Upper lobe of left lung (tissue), 4 donors: ENCODE measurements at regions not wholly inside any gene's neighbourhood (a gene's known extent, or its start where the extent isn't known, plus 50 kb on each side); places are given as distances from the start of the nearest gene placed in this dataset.

ENCODE experiments used
- POLR2AphosphoS5 ChIP-seq, 2 donors: sonication (generic); formaldehyde crosslinking; IDR thresholded peaks; one replicate each; pipeline ENCODE4 v1.5.1; 2017; ENCODE audit warnings: antibody characterized with exemption in 2 of 2
- TF ChIP-seq, protein P1 (sequence below), 6 experiments: fragments of 450-650 bp in 4 of 6; fragments of 200-600 bp in 2 of 6; sonication (generic) in 2 of 6; IDR thresholded peaks; one replicate each; pipeline ENCODE4 v1.5.1; 2016 to 2019; ENCODE audit warnings: antibody characterized with exemption in 6 of 6

DNA sequence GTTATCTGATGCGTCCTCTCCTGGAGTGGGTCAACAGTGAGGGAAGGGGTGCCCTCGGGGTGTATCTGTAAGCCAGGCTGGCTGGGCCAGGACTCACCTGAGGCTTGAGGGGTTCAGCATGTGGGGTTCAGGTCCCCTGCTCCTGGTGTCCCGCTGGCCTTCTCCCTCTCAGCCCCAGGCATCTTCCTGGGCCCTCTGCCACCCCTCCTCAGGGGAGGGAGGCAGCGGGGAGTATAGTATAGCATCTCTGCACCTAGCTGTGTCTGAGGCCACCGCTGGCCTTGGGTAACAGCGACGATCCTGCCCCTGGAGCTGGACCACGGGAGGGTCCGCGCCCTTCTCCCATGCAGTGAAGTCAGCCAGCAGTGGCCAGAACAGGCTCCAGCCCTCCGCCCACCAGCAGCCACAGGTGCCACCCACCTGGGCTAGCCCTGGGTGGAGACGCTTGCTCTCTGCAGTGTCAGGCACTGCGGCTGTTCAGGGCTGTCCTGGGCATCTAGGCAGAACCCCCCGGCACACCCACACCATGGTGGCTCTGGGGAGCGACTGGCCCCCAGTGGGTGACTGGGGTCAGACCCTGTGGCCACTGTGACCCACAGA, 110.7 kb upstream of the NKX1-1 start:
- TF ChIP-seq, protein P1, sequence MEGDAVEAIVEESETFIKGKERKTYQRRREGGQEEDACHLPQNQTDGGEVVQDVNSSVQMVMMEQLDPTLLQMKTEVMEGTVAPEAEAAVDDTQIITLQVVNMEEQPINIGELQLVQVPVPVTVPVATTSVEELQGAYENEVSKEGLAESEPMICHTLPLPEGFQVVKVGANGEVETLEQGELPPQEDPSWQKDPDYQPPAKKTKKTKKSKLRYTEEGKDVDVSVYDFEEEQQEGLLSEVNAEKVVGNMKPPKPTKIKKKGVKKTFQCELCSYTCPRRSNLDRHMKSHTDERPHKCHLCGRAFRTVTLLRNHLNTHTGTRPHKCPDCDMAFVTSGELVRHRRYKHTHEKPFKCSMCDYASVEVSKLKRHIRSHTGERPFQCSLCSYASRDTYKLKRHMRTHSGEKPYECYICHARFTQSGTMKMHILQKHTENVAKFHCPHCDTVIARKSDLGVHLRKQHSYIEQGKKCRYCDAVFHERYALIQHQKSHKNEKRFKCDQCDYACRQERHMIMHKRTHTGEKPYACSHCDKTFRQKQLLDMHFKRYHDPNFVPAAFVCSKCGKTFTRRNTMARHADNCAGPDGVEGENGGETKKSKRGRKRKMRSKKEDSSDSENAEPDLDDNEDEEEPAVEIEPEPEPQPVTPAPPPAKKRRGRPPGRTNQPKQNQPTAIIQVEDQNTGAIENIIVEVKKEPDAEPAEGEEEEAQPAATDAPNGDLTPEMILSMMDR (IDR thresholded peaks at IDR 0.05): no peak
- TF ChIP-seq POLR2AphosphoS5 (IDR thresholded peaks at IDR 0.05): no peak
